Naive thymus-derived CD4-positive, alpha-beta T cell (primary cell): ENCODE measurements at regions not wholly inside any gene's neighbourhood (a gene's known extent, or its start where the extent isn't known, plus 50 kb on each side); places are given as distances from the start of the nearest gene placed in this dataset.

Experiments
- ATAC-seq: fragments of 150-1000 bp; cut with Tn5 transposase; 2 replicates; pipeline ENCODE4 v1.10.0; 2021; ENCODE audit warnings: mild to moderate bottlenecking, moderate library complexity
- CTCF ChIA-PET: fragments of 350-600 bp; sonication (Branson Sonifier 250); formaldehyde crosslinking; loops from one replicate; lab custom pipeline; 2021; ENCODE audit warnings: antibody characterized with exemption; lab: Charles Lee
- POLR2A ChIA-PET: fragments of 350-600 bp; sonication (Branson Sonifier 250); formaldehyde crosslinking; loops from one replicate; lab custom pipeline; 2021; ENCODE audit warnings: antibody characterized with exemption, inconsistent platforms; lab: Charles Lee
- DNase-seq, 9 donors: peaks; one replicate each; pipeline versions ENCODE4 v3.0.0 to v3.0.0-alpha.2; 2020 to 2022; ENCODE audit warnings: mixed read lengths in 1 of 9
- H3K27ac ChIP-seq: one replicate; pipeline ENCODE4 v1.7.0; 2013; ENCODE audit warnings: mild to moderate bottlenecking, low read depth, low read length, moderate library complexity
- H3K27me3 ChIP-seq, 2 donors: one replicate each; pipeline ENCODE4 v1.7.0; 2013; ENCODE audit warnings: low read length in 2 of 2, mild to moderate bottlenecking in 2 of 2, moderate library complexity in 2 of 2; ENCODE audit not compliant: control insufficient read depth in 2 of 2, insufficient read depth in 2 of 2
- H3K36me3 ChIP-seq, 3 experiments: 1 replicate in 2 of 3; 2 replicates in 1 of 3; pipeline ENCODE4 v1.7.0; 2013; ENCODE audit warnings: low read length in 3 of 3, mild to moderate bottlenecking in 3 of 3, moderate library complexity in 1 of 3; ENCODE audit not compliant: insufficient read depth in 3 of 3, control insufficient read depth in 2 of 3
- H3K4me1 ChIP-seq, 2 donors: one replicate each; pipeline ENCODE4 v1.7.0; 2013; ENCODE audit warnings: low read length in 2 of 2, mild to moderate bottlenecking in 2 of 2, moderate library complexity in 1 of 2; ENCODE audit not compliant: control insufficient read depth in 2 of 2, insufficient read depth in 2 of 2
- H3K4me3 ChIP-seq: 2 replicates; pipeline ENCODE4 v1.7.0; 2013; ENCODE audit warnings: mild to moderate bottlenecking, low read length
- H3K9me3 ChIP-seq, 3 experiments: 1 replicate in 2 of 3; 2 replicates in 1 of 3; pipeline ENCODE4 v1.7.0; 2013; ENCODE audit warnings: low read length in 3 of 3; ENCODE audit not compliant: control insufficient read depth in 2 of 3
- H3K27ac Mint-ChIP-seq, 9 donors: one replicate each; pipeline ENCODE4 v1.8.0; 2020 to 2022; ENCODE audit warnings: mixed read lengths in 9 of 9, mild to moderate bottlenecking in 8 of 9, moderate library complexity in 5 of 9, inconsistent platforms in 2 of 9
- H3K27me3 Mint-ChIP-seq, 5 donors: one replicate each; pipeline ENCODE4 v1.8.0; 2021 to 2022; ENCODE audit warnings: mixed read lengths in 5 of 5, mild to moderate bottlenecking in 1 of 5
- H3K36me3 Mint-ChIP-seq, 5 donors: one replicate each; pipeline ENCODE4 v1.8.0; 2020 to 2022; ENCODE audit warnings: mixed read lengths in 5 of 5, mild to moderate bottlenecking in 3 of 5, inconsistent platforms in 1 of 5
- H3K4me1 Mint-ChIP-seq, 7 donors: one replicate each; pipeline ENCODE4 v1.8.0; 2020 to 2022; ENCODE audit warnings: mixed read lengths in 7 of 7, mild to moderate bottlenecking in 3 of 7, inconsistent platforms in 1 of 7
- H3K4me3 Mint-ChIP-seq, 10 donors: one replicate each; pipeline ENCODE4 v1.8.0; 2020 to 2022; ENCODE audit warnings: mild to moderate bottlenecking in 10 of 10, mixed read lengths in 10 of 10, moderate library complexity in 6 of 10, inconsistent platforms in 2 of 10
- H3K9me3 Mint-ChIP-seq, 11 donors: one replicate each; pipeline ENCODE4 v1.8.0; 2020 to 2022; ENCODE audit warnings: mixed read lengths in 11 of 11, mild to moderate bottlenecking in 4 of 11, inconsistent platforms in 1 of 11, moderate library complexity in 1 of 11
- intact Hi-C, 2 donors: fragments of 100-400 bp; cut with micrococcal nuclease; formaldehyde crosslinking; loops; one replicate each; pipeline ENCODE4 v1.15.1; 2023

- Mint-ChIP-seq H3K4me1 (peaks cover 9 to 43% (median 26%) of the 10 kb centered on the region in 7 donors), H3K27me3 (peaks cover 0 to 3% (median 0%) of the 10 kb centered on the region in 5 donors), H3K36me3 (peaks cover 0 to 24% (median 0%) of the 10 kb centered on the region in 5 donors), H3K9me3 (peaks cover 0 to 11% (median 0%) of the 10 kb centered on the region in 11 donors), H3K4me3 (peak overlapping the region in 2 of 10 donors; percentile 36 to 49), H3K27ac (peak overlapping the region in 1 of 9 donors; percentile 20)
- no peaks in the 10 kb centered on the region for H3K9me3 ChIP-seq
- H3K4me3 ChIP-seq = no peak overlapping the region
- H3K27ac ChIP-seq = no peak overlapping the region
- ATAC-seq (no peak), DNase-seq (no peak)
- no peaks in the 10 kb centered on the region for H3K36me3 ChIP-seq
- ChIA-PET CTCF (no interaction called here), POLR2A (no interaction called here)
- intact Hi-C loops = no loop called here
- no peaks in the 10 kb centered on the region for H3K27me3 ChIP-seq
- peaks cover 14 to 17% of the 10 kb centered on the region in 2 donors for H3K4me1 ChIP-seq
Observed at GRCh38 chr2:147491506-147491905, 353.3 kb upstream of the ACVR2A start.

DNA sequence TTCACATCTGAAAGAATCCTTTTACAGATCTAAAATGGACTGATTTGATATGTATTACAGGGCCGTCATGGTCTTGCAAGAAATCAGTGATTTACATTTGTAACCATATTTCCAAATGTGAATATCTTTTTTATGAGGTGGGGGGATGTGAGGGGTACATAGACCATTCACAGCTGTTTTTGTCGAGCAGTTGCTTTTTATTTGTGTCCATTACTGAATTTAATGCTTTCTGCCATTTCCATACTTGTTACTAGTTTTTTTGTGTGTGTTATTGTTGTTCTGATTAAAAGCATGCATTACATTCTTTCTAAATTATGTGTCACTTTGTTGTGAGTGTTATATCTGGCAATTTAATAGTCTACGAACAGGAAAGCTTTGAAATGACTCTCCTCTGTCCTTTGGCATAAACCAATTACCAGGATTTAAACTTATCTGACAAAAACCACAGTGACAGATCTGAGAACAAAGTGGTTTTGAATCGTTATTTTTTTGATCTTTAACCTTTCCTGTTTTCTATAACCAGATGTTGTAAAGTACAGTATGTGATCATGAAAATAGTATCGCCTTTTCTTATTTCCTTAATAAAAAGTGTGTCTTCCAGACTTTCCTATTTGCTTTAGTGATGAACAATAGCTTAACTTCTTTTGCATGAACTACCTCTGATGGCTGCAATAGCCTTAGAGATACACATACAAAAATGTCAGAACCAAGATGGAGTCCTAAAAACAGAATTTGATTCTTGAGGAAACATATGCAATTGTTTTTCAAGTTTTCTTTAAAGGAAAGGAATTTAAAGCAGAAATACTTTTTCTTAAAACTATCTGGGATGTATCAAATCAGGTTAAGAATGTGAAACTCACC is 354.2 kb upstream of the ACVR2A start:
- Histone ChIP-seq H3K9me3 (no peaks in the 10 kb centered on the region), H3K4me3 (no peak overlapping the region), H3K27ac (no peak overlapping the region), H3K4me1 (peaks cover 14 to 17% of the 10 kb centered on the region in 2 donors), H3K27me3 (no peaks in the 10 kb centered on the region), H3K36me3 (no peaks in the 10 kb centered on the region)
- intact Hi-C loops = loop anchor here in 1 of 2 donors (1.0 kb wide), 1 partner anchor 10 kb away; no protein-coding TSS in a partner anchor
- Mint-ChIP-seq H3K4me3 (peak overlapping the region in 9 of 10 donors; percentile 15 to 63 (median 40)), H3K36me3 (peaks cover 0 to 24% (median 0%) of the 10 kb centered on the region in 5 donors), H3K27ac (peak overlapping the region in 6 of 9 donors; percentile 0 to 72 (median 40)), H3K27me3 (peaks cover 0 to 3% (median 0%) of the 10 kb centered on the region in 5 donors), H3K9me3 (peaks cover 0 to 11% (median 0%) of the 10 kb centered on the region in 11 donors), H3K4me1 (peaks cover 8 to 43% (median 26%) of the 10 kb centered on the region in 7 donors)
- ChIA-PET CTCF (no interaction called here), POLR2A (no interaction called here)
- DNase-seq (no peak), ATAC-seq (no peak)

DNA sequence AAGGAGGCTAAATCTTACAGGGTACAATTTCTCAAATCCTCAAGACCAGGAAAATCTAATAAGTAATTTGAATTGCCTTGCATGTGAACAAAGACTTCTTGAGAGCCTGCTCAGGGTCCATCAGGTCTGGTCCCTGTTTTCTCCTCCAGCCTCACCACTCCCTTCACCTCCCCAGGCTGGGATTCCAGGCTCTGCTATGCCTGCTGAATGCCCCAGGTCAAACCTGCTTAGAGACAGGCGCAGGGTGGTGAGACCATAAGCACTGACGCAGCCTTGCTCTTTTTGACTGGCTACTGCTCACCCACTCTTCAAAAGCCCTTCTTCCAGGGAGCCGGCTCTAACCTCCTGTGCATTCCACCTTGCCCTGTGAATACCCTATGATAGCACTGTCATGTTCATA is 356.4 kb upstream of the ACVR2A start:
- peaks cover 0 to 20% (median 0%) of the 10 kb centered on the region in 5 donors for H3K36me3 Mint-ChIP-seq
- intact Hi-C loops = no loop called here
- H3K4me1 Mint-ChIP-seq = peaks cover 7 to 40% (median 26%) of the 10 kb centered on the region in 7 donors
- H3K27ac ChIP-seq = no peak overlapping the region
- no peak overlapping the region for H3K4me3 ChIP-seq
- ATAC-seq (no peak), DNase-seq (no peak)
- ChIA-PET CTCF (no interaction called here), POLR2A (no interaction called here)
- no peaks in the 10 kb centered on the region for H3K36me3 ChIP-seq
- H3K4me3 Mint-ChIP-seq = no peak overlapping the region
- H3K4me1 ChIP-seq = peaks cover 14 to 17% of the 10 kb centered on the region in 2 donors
- no peaks in the 10 kb centered on the region for H3K27me3 ChIP-seq
- H3K9me3 ChIP-seq = no peaks in the 10 kb centered on the region
- H3K9me3 Mint-ChIP-seq = peaks cover 0 to 9% (median 0%) of the 10 kb centered on the region in 11 donors
- peaks cover 0 to 3% (median 0%) of the 10 kb centered on the region in 5 donors for H3K27me3 Mint-ChIP-seq
- H3K27ac Mint-ChIP-seq = no peak overlapping the region

DNA sequence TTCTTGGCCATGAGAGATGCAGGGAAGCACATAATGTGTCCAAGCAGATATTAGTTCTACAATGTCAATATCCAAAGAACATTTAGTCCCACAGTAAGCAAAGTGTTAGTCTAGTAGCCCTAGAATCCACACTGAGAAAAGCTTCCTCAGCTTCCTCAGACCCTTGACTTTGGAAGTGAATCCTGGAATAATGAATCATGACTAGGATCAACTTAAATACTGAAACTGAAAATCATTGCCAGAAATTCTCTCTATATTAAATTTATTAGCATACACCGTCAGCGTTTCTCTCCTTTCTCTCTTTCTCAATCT is 356.9 kb upstream of the ACVR2A start:
- ChIA-PET CTCF (no interaction called here), POLR2A (no interaction called here)
- no peak overlapping the region for H3K27ac Mint-ChIP-seq
- no peak for DNase-seq
- H3K4me3 Mint-ChIP-seq = no peak overlapping the region
- Histone ChIP-seq H3K36me3 (no peaks in the 10 kb centered on the region), H3K9me3 (no peaks in the 10 kb centered on the region), H3K27me3 (no peaks in the 10 kb centered on the region), H3K4me1 (peaks cover 14 to 17% of the 10 kb centered on the region in 2 donors), H3K27ac (no peak overlapping the region), H3K4me3 (no peak overlapping the region)
- ATAC-seq = no peak
- peaks cover 0 to 18% (median 0%) of the 10 kb centered on the region in 5 donors for H3K36me3 Mint-ChIP-seq
- peaks cover 0 to 3% (median 0%) of the 10 kb centered on the region in 5 donors for H3K27me3 Mint-ChIP-seq
- peaks cover 0 to 9% (median 0%) of the 10 kb centered on the region in 11 donors for H3K9me3 Mint-ChIP-seq
- peaks cover 7 to 41% (median 26%) of the 10 kb centered on the region in 7 donors for H3K4me1 Mint-ChIP-seq
- intact Hi-C loops = no loop called here

GRCh38 chr2:147487286-147487977 is 357.4 kb upstream of the ACVR2A start:
- H3K27me3 Mint-ChIP-seq = peaks cover 0 to 3% (median 0%) of the 10 kb centered on the region in 5 donors
- intact Hi-C loops = no loop called here
- H3K36me3 Mint-ChIP-seq = peaks cover 0 to 15% (median 0%) of the 10 kb centered on the region in 5 donors
- DNase-seq = no peak
- H3K4me3 Mint-ChIP-seq = no peak overlapping the region
- H3K9me3 ChIP-seq = no peaks in the 10 kb centered on the region
- H3K4me3 ChIP-seq = no peak overlapping the region
- no peak for ATAC-seq
- H3K27ac ChIP-seq = no peak overlapping the region
- H3K27me3 ChIP-seq = no peaks in the 10 kb centered on the region
- H3K4me1 Mint-ChIP-seq = peaks cover 7 to 39% (median 26%) of the 10 kb centered on the region in 7 donors
- peaks cover 0 to 5% (median 0%) of the 10 kb centered on the region in 11 donors for H3K9me3 Mint-ChIP-seq
- CTCF ChIA-PET = no interaction called here
- peaks cover 14 to 17% of the 10 kb centered on the region in 2 donors for H3K4me1 ChIP-seq
- no peak overlapping the region for H3K27ac Mint-ChIP-seq
- POLR2A ChIA-PET = no interaction called here
- H3K36me3 ChIP-seq = no peaks in the 10 kb centered on the region

DNA sequence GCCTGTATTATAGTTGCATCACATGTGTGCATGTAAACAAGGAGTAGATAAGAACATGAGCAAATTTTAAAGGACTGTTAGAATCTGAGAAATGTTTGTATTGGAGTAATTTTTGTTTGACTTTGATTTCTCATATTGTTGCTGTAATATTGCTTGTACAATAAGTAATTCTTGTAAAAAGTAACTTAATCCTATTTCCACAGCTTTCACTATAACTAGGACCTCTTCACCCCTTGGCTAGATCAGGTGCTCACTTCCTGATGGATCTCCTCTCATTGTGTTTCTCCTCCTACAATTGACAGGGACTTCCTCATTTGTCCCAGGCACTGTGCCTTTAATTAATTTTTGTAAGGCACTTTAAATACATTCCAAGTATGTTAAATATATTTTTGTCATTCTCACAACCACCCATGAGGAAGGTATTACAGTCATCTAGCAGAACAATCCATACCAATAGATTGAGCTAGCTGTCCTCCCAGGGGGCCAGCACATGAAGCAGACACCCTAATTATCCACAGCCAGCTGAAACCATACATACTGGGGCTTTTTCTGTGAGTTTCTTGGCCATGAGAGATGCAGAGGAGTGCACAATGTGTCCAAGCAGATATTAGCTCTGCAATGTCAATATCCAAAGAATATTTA is 359.5 kb upstream of the ACVR2A start:
- H3K27ac ChIP-seq = no peak overlapping the region
- no peak overlapping the region for H3K4me3 ChIP-seq
- no peak for DNase-seq
- Mint-ChIP-seq H3K9me3 (peaks cover 0 to 2% (median 0%) of the 10 kb centered on the region in 11 donors), H3K4me1 (peaks cover 3 to 22% (median 10%) of the 10 kb centered on the region in 7 donors), H3K27me3 (peaks cover 0 to 3% (median 0%) of the 10 kb centered on the region in 5 donors), H3K36me3 (peaks cover 0 to 9% (median 0%) of the 10 kb centered on the region in 5 donors), H3K4me3 (no peak overlapping the region), H3K27ac (no peak overlapping the region)
- H3K36me3 ChIP-seq = no peaks in the 10 kb centered on the region
- ChIA-PET POLR2A (no interaction called here), CTCF (no interaction called here)
- H3K27me3 ChIP-seq = no peaks in the 10 kb centered on the region
- H3K4me1 ChIP-seq = peaks cover 2 to 4% of the 10 kb centered on the region in 2 donors
- ATAC-seq = no peak
- H3K9me3 ChIP-seq = no peaks in the 10 kb centered on the region
- intact Hi-C loops = no loop called here
